ENCODE measurements at regions not wholly inside any gene's neighbourhood (a gene's known extent, or its start where the extent isn't known, plus 50 kb on each side); places are given as distances from the start of the nearest gene placed in this dataset.

DNA sequence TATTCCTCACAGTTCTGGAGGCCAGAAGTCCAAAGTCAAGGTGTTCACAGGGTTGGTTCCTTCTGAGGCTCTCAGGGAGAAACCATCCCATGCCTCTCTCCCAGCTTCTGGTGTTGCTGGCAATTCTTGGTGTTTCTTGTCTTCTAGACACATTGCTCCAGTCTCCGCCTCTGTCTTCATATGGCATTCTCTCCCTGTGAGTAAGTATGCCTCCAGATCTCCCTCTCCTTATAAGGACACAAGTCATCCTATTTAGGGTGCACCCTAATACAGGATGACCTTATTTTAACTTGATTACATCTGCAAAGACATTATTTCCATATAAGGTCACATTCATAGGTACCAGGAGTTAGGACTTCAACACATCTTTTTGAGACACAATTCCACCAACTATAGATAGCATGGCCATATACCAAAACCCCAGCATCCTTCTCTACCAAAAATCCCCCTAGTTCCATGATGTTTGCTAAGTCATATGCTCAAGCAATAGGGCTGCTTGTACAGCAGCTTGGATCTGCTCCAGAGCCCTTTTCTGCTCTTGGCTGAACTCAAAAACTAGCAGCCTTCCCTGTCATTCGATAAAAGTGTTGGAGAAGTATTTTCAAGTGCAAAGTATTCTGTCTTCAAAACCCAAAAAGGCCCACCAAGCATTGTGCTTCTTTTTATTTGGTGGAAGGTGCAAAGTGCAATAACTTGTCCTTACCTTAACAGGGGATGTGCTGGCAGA is 79.2 kb upstream of the CMKLR1 start:
- TF ChIP-seq EP300 (IDR thresholded peaks at IDR 0.05) (no peak), POLR2A (IDR thresholded peaks at IDR 0.05) (no peak)
- TF ChIP-seq, protein P1, sequence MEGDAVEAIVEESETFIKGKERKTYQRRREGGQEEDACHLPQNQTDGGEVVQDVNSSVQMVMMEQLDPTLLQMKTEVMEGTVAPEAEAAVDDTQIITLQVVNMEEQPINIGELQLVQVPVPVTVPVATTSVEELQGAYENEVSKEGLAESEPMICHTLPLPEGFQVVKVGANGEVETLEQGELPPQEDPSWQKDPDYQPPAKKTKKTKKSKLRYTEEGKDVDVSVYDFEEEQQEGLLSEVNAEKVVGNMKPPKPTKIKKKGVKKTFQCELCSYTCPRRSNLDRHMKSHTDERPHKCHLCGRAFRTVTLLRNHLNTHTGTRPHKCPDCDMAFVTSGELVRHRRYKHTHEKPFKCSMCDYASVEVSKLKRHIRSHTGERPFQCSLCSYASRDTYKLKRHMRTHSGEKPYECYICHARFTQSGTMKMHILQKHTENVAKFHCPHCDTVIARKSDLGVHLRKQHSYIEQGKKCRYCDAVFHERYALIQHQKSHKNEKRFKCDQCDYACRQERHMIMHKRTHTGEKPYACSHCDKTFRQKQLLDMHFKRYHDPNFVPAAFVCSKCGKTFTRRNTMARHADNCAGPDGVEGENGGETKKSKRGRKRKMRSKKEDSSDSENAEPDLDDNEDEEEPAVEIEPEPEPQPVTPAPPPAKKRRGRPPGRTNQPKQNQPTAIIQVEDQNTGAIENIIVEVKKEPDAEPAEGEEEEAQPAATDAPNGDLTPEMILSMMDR (IDR thresholded peaks at IDR 0.05): no peak
- H3K27me3 ChIP-seq: no peaks in the 10 kb centered on the region
- no peak overlapping the region for H3K4me3 ChIP-seq
- no peaks in the 10 kb centered on the region for H3K36me3 ChIP-seq
- H3K9me3 ChIP-seq: no peaks in the 10 kb centered on the region
- WGBS, 2 donors: 44 to 71% methylated on average over 2 of the region's 2 CpGs
- no peak for DNase-seq (ENCODE audit: low spot score in 2 of 2)
- no peaks in the 10 kb centered on the region for H3K4me1 ChIP-seq
- H3K27ac ChIP-seq: no peak overlapping the region

DNA sequence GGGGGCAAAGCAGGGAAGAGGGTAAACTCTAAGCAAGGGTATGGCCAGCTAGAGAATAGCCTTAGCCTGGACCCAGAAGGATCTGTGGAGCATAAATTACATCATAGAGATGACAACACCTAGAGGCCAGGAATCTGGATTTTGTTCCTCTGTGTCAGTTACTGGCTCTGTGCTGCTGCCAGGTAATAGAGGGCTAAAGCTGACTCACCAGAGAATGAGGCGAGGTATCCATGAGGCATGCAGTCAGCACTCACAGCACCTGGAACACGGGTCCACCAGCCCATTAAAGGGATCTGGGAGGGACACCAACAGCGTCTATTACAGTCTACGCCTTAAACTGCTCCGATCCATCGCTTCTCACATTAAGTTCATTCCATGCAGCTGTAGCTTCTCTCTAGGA is 74.9 kb upstream of the CMKLR1 start:
- no peak for DNase-seq (ENCODE audit: low spot score in 2 of 2)
- TF ChIP-seq EP300 (IDR thresholded peaks at IDR 0.05) (no peak), POLR2A (IDR thresholded peaks at IDR 0.05) (no peak)
- TF ChIP-seq, protein P1 (IDR thresholded peaks at IDR 0.05): no peak
- Histone ChIP-seq H3K4me1 (no peaks in the 10 kb centered on the region), H3K4me3 (no peak overlapping the region), H3K9me3 (no peaks in the 10 kb centered on the region), H3K36me3 (no peaks in the 10 kb centered on the region), H3K27ac (no peak overlapping the region), H3K27me3 (no peaks in the 10 kb centered on the region)
- 84 to 97% methylated on average over 5 to 6 of the region's 6 CpGs for WGBS, 2 donors

DNA sequence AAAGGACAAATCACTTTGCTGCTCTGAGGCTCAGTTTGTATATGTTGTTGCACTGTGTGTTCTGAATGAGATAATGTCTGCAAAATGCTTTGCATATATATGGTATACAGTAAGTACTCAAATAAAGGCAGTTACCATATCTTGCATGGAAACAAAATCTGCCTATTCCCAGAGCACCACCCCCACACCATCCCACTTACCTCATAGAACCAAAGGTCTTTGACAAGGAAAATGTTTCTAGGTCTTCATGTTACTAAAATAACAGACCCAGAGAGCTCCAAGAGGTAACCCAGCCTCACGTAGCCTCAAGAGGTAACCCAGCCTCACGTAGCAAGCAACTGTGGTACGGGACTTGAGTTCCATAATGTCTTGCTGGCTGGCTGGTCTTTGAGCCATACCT is 71.6 kb upstream of the CMKLR1 start:
- Histone ChIP-seq H3K9me3 (peaks cover 0 to 13% (median 0%) of the 10 kb centered on the region in 4 donors), H3K27ac (no peak overlapping the region), H3K4me3 (no peak overlapping the region), H3K36me3 (no peaks in the 10 kb centered on the region), H3K27me3 (no peaks in the 10 kb centered on the region), H3K4me1 (no peaks in the 10 kb centered on the region)
- DNase-seq (ENCODE audit: low spot score in 2 of 2): no peak
- WGBS, 2 donors: 69 to 86% methylated on average over 3 of the region's 3 CpGs
- no peak for TF ChIP-seq POLR2A (IDR thresholded peaks at IDR 0.05)
- TF ChIP-seq, protein P1 (IDR thresholded peaks at IDR 0.05): no peak
- TF ChIP-seq EP300 (IDR thresholded peaks at IDR 0.05): no peak

DNA sequence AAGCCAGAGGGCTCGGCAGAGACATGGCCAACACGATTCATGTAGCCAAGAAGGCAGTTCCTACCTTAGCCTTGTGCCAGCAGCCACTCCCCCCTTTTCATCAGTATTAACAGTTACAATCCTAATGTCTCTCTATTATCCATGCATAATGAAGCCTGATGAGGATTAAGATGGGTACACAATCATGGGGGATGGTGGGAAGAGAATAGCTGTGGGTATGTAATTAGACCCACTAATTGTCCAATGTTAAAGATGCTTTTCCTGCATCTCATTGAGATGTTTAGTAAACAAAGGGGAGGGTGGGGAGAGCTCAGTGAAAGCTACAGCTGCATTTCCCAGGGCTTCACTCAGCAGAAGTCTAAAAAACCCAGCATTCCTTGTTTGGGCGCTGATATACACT is 70.4 kb upstream of the CMKLR1 start:
- 51 to 52% methylated on average over 3 of the region's 3 CpGs for WGBS, 2 donors
- no peaks in the 10 kb centered on the region for H3K27me3 ChIP-seq
- H3K9me3 ChIP-seq: peaks cover 0 to 19% (median 0%) of the 10 kb centered on the region in 4 donors
- TF ChIP-seq, protein P1 (IDR thresholded peaks at IDR 0.05): no peak
- TF ChIP-seq EP300 (IDR thresholded peaks at IDR 0.05): no peak
- no peak for TF ChIP-seq POLR2A (IDR thresholded peaks at IDR 0.05)
- H3K36me3 ChIP-seq: no peaks in the 10 kb centered on the region
- H3K4me1 ChIP-seq: no peaks in the 10 kb centered on the region
- H3K27ac ChIP-seq: no peak overlapping the region
- DNase-seq (ENCODE audit: low spot score in 2 of 2): no peak
- no peak overlapping the region for H3K4me3 ChIP-seq

DNA sequence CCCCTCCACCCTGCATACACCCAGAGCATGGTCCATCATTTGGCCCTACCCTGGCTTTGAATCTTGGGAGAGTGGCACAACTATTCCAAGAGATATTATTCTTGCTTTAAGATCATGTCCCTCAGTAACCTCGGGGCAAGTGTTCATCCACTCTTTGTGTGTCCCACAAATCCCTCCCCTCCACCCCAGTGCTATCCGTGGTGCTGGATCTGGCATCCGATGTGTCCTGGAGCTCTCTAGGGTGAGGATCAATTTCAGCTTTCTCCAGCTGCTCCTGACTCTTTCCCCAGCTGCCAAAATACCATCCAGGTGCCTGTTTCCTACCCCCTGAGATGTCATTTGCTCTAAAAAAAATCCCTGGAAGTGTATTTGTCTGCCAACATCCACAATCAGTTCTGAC is 64.8 kb upstream of the CMKLR1 start:
- no peak overlapping the region for H3K27ac ChIP-seq
- peaks cover 0 to 4% (median 0%) of the 10 kb centered on the region in 4 donors for H3K4me1 ChIP-seq
- TF ChIP-seq POLR2A (IDR thresholded peaks at IDR 0.05): no peak
- no peak for TF ChIP-seq EP300 (IDR thresholded peaks at IDR 0.05)
- TF ChIP-seq, protein P1 (IDR thresholded peaks at IDR 0.05): no peak
- H3K27me3 ChIP-seq: no peaks in the 10 kb centered on the region
- WGBS, 2 donors: 27 to 30% methylated on average over 3 of the region's 3 CpGs
- no peaks in the 10 kb centered on the region for H3K36me3 ChIP-seq
- no peak for DNase-seq (ENCODE audit: low spot score in 2 of 2)
- H3K9me3 ChIP-seq: peaks cover 0 to 19% (median 0%) of the 10 kb centered on the region in 4 donors
- no peak overlapping the region for H3K4me3 ChIP-seq
